B cell (primary cell): ENCODE measurements at regions not wholly inside any gene's neighbourhood (a gene's known extent, or its start where the extent isn't known, plus 50 kb on each side); places are given as distances from the start of the nearest gene placed in this dataset.

Experiments used
- ATAC-seq: fragments of 200-7000 bp; cut with Tn5 transposase; one replicate; pipeline ENCODE4 v1.10.0; 2021; ENCODE audit warnings: low read depth, mild to moderate bottlenecking, moderate number of reproducible peaks, moderate library complexity
- CTCF ChIA-PET: fragments of 350-600 bp; sonication (Branson Sonifier 250); formaldehyde crosslinking; loops from one replicate; lab custom pipeline; 2021; ENCODE audit warnings: antibody characterized with exemption, inconsistent platforms; lab: Charles Lee
- POLR2A ChIA-PET: fragments of 350-600 bp; sonication (Branson Sonifier 250); formaldehyde crosslinking; loops from one replicate; lab custom pipeline; 2021; ENCODE audit warnings: antibody characterized with exemption; lab: Charles Lee
- DNase-seq: peaks from one replicate; pipeline ENCODE4 v3.0.0; 2013
- H2AFZ ChIP-seq: 2 replicates; pipeline ENCODE4 v1.6.1; 2012; ENCODE audit warnings: mild to moderate bottlenecking, low read depth, low read length; ENCODE audit not compliant: insufficient read depth, poor library complexity, severe bottlenecking
- H3K27ac ChIP-seq, 2 donors: 1 replicate in 1 of 2; 2 replicates in 1 of 2; pipeline ENCODE4 v1.5.1; 2012 to 2013; ENCODE audit warnings: low read length in 2 of 2, mild to moderate bottlenecking in 2 of 2, moderate library complexity in 1 of 2
- H3K27me3 ChIP-seq, 4 experiments: fragments of 200-600 bp in 1 of 4; sonication (generic) in 1 of 4; replicated peaks in 1 of 4; 1 replicate in 2 of 4; 2 replicates in 2 of 4; pipeline versions ENCODE4 v1.6.1 to v1.7.0; 2013 to 2016; ENCODE audit warnings: low read length in 3 of 4, mild to moderate bottlenecking in 2 of 4, mixed read lengths in 1 of 4, moderate library complexity in 1 of 4; ENCODE audit not compliant: insufficient read depth in 4 of 4, control insufficient read depth in 3 of 4; ENCODE audit errors: control extremely low read depth in 1 of 4
- H3K36me3 ChIP-seq, 2 experiments: replicated peaks in 1 of 2; 1 replicate in 1 of 2; 2 replicates in 1 of 2; pipeline versions ENCODE4 v1.6.1 to v1.7.1; 2013; ENCODE audit warnings: low read length in 1 of 2; ENCODE audit not compliant: insufficient read depth in 2 of 2, control insufficient read depth in 1 of 2; ENCODE audit errors: control extremely low read depth in 1 of 2, extremely low read depth in 1 of 2
- H3K4me1 ChIP-seq, 2 donors: fragments of 200-600 bp in 1 of 2; sonication (generic) in 1 of 2; 1 replicate in 1 of 2; 2 replicates in 1 of 2; pipeline versions ENCODE4 v1.5.1 to v1.6.1; 2013 to 2017; ENCODE audit warnings: low read length in 2 of 2; ENCODE audit not compliant: control insufficient read depth in 2 of 2, insufficient read depth in 2 of 2
- H3K4me2 ChIP-seq: replicated peaks from 2 replicates; pipeline ENCODE3; 2012; ENCODE audit warnings: mild to moderate bottlenecking, low read depth, low read length; ENCODE audit not compliant: poor library complexity, severe bottlenecking
- H3K4me3 ChIP-seq, 5 experiments: fragments of 200-600 bp in 1 of 5; sonication (generic) in 1 of 5; 1 replicate in 3 of 5; 2 replicates in 2 of 5; pipeline versions ENCODE4 v1.5.1 to v1.7.0; 2011 to 2016; ENCODE audit warnings: low read length in 4 of 5, mild to moderate bottlenecking in 4 of 5, low read depth in 2 of 5, control low read depth in 1 of 5, moderate library complexity in 1 of 5; ENCODE audit not compliant: insufficient read depth in 1 of 5; ENCODE audit errors: control extremely low read depth in 1 of 5, extremely low read depth in 1 of 5
- H3K79me2 ChIP-seq: fragments of 200-600 bp; sonication (generic); one replicate; pipeline ENCODE4 v1.6.0; 2016; ENCODE audit warnings: low read length; ENCODE audit not compliant: control insufficient read depth, insufficient read depth
- H3K9ac ChIP-seq: fragments of 200-600 bp; sonication (generic); 2 replicates; pipeline ENCODE4 v1.6.1; 2017; ENCODE audit warnings: mild to moderate bottlenecking, low read length, moderate library complexity
- H3K9me3 ChIP-seq, 3 donors: one replicate each; pipeline versions ENCODE4 v1.6.1 to v1.7.1; 2013; ENCODE audit warnings: low read length in 2 of 3; ENCODE audit not compliant: control insufficient read depth in 2 of 3, insufficient read depth in 1 of 3; ENCODE audit errors: control extremely low read depth in 1 of 3
- H4K20me1 ChIP-seq: 2 replicates; pipeline ENCODE4 v1.6.0; 2012; ENCODE audit warnings: mild to moderate bottlenecking, low read length; ENCODE audit not compliant: insufficient read depth, control insufficient read depth, poor library complexity, severe bottlenecking
- H3K27ac Mint-ChIP-seq: one replicate; pipeline ENCODE4 v1.8.0; 2021; ENCODE audit warnings: mixed read lengths
- H3K27me3 Mint-ChIP-seq: one replicate; pipeline ENCODE4 v1.8.0; 2021; ENCODE audit warnings: mixed read lengths
- H3K4me1 Mint-ChIP-seq: one replicate; pipeline ENCODE4 v1.8.0; 2021; ENCODE audit warnings: mixed read lengths
- H3K4me3 Mint-ChIP-seq: one replicate; pipeline ENCODE4 v1.8.0; 2021; ENCODE audit warnings: mixed read lengths
- H3K9me3 Mint-ChIP-seq: one replicate; pipeline ENCODE4 v1.8.0; 2022; ENCODE audit warnings: mixed read lengths; ENCODE audit not compliant: insufficient read depth
- EZH2 ChIP-seq: IDR thresholded peaks from 2 replicates; pipeline ENCODE4 v1.6.1; 2012; ENCODE audit warnings: borderline replicate concordance, low read depth, mild to moderate bottlenecking, moderate library complexity, low read length; ENCODE audit not compliant: insufficient read depth, poor library complexity, severe bottlenecking
- WGBS: methylation state at CpG from one replicate; pipeline ENCODE4 v1.1.5; 2013; ENCODE audit warnings: missing lambda C conversion rate; ENCODE audit not compliant: insufficient coverage; 5-methylcytosine and 5-hydroxymethylcytosine counted together
- intact Hi-C: fragments of 100-400 bp; cut with micrococcal nuclease; formaldehyde crosslinking; loops from one replicate; pipeline ENCODE4 v1.10.0; 2022
- TF ChIP-seq, protein P1 (sequence below): fragments of 200-600 bp; IDR thresholded peaks from one replicate; pipeline ENCODE4 v1.8.0; 2022; ENCODE audit warnings: antibody characterized with exemption, mild to moderate bottlenecking

DNA sequence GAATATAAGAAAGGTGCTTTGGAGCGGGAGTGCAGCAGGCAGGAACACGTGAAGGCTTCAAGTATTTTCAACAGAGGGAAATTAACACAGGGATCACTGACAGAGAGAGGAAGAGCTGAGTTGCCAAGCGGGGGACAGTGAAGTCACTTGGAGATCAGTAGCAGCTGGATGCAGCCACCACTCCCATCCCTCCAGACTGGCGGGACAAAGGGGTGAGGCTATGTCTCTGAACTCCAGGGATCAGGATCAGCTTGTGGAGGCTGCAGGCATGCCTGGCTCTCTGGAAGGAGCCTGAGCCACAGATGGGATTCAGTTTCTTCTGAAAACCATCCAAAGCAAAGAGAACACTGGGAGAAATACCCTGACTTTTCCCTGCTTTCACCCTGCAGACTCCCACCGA is 113.7 kb upstream of the IRX3 start:
- H3K4me1 ChIP-seq = no peaks in the 10 kb centered on the region
- no peaks in the 10 kb centered on the region for H3K79me2 ChIP-seq
- no peak overlapping the region for H3K27ac ChIP-seq
- no peak for ATAC-seq
- no peaks in the 10 kb centered on the region for H3K4me1 Mint-ChIP-seq
- ChIA-PET POLR2A (no interaction called here), CTCF (no interaction called here)
- no peak overlapping the region for H3K9ac ChIP-seq
- H3K27me3 ChIP-seq = peaks cover 0 to 2% (median 0%) of the 10 kb centered on the region in 4 experiments
- H3K4me2 ChIP-seq = no peak overlapping the region
- H4K20me1 ChIP-seq = no peaks in the 10 kb centered on the region
- no peak overlapping the region for H2AFZ ChIP-seq
- intact Hi-C loops = no loop called here
- peaks cover 7% of the 10 kb centered on the region for H3K27me3 Mint-ChIP-seq
- H3K36me3 ChIP-seq = no peaks in the 10 kb centered on the region
- 81% methylated on average over 5 of the region's 5 CpGs for WGBS
- TF ChIP-seq, protein P1, sequence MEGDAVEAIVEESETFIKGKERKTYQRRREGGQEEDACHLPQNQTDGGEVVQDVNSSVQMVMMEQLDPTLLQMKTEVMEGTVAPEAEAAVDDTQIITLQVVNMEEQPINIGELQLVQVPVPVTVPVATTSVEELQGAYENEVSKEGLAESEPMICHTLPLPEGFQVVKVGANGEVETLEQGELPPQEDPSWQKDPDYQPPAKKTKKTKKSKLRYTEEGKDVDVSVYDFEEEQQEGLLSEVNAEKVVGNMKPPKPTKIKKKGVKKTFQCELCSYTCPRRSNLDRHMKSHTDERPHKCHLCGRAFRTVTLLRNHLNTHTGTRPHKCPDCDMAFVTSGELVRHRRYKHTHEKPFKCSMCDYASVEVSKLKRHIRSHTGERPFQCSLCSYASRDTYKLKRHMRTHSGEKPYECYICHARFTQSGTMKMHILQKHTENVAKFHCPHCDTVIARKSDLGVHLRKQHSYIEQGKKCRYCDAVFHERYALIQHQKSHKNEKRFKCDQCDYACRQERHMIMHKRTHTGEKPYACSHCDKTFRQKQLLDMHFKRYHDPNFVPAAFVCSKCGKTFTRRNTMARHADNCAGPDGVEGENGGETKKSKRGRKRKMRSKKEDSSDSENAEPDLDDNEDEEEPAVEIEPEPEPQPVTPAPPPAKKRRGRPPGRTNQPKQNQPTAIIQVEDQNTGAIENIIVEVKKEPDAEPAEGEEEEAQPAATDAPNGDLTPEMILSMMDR = no peak
- no peak for DNase-seq
- no peak overlapping the region for H3K4me3 Mint-ChIP-seq
- H3K27ac Mint-ChIP-seq = no peak overlapping the region
- peaks cover 0 to 9% (median 0%) of the 10 kb centered on the region in 3 donors for H3K9me3 ChIP-seq
- H3K9me3 Mint-ChIP-seq = no peaks in the 10 kb centered on the region
- H3K4me3 ChIP-seq = no peak overlapping the region

DNA sequence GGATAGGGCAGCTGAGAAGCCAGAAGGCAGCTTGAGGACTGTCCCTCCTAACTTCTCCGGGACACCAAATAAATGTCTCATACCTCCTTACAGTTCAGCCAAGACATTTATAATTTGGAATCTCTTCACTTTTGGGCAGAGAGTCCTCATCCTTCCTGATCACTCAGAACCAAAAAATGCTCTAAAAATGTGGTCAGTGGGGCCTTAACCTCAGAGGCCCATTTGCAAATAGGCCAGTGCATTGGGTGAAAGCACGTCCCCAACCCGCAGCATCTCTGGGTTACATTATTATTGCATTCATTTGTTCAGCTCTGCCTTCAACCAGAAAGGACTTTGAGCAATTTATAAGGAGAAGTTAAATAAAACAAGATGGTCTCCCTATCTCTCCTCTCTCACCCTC is 112.4 kb upstream of the IRX3 start:
- CTCF ChIA-PET = no interaction called here
- H3K36me3 ChIP-seq = no peaks in the 10 kb centered on the region
- H3K4me1 Mint-ChIP-seq = no peaks in the 10 kb centered on the region
- H3K27ac Mint-ChIP-seq = no peak overlapping the region
- H3K27ac ChIP-seq = no peak overlapping the region
- no peak overlapping the region for H3K9ac ChIP-seq
- H3K27me3 Mint-ChIP-seq = peaks cover 7% of the 10 kb centered on the region
- H3K9me3 Mint-ChIP-seq = no peaks in the 10 kb centered on the region
- H3K4me3 ChIP-seq = no peak overlapping the region
- H3K4me3 Mint-ChIP-seq = no peak overlapping the region
- peaks cover 0 to 2% (median 0%) of the 10 kb centered on the region in 4 experiments for H3K27me3 ChIP-seq
- no peak overlapping the region for H3K4me2 ChIP-seq
- H3K4me1 ChIP-seq = no peaks in the 10 kb centered on the region
- no peaks in the 10 kb centered on the region for H4K20me1 ChIP-seq
- H3K9me3 ChIP-seq = peaks cover 0 to 5% (median 0%) of the 10 kb centered on the region in 3 donors
- DNase-seq (no peak), ATAC-seq (no peak)
- H2AFZ ChIP-seq = no peak overlapping the region
- no CpG with 5 or more reads among the region's 3 CpGs for WGBS
- intact Hi-C loops = no loop called here
- POLR2A ChIA-PET = no interaction called here
- no peaks in the 10 kb centered on the region for H3K79me2 ChIP-seq
- TF ChIP-seq, protein P1 = no peak
- no peak for TF ChIP-seq EZH2
